H1 (cell line): ENCODE measurements at regions not wholly inside any gene's neighbourhood (a gene's known extent, or its start where the extent isn't known, plus 50 kb on each side); places are given as distances from the start of the nearest gene placed in this dataset.

Experiments used
- EP300 ChIP-seq, 2 experiments: IDR thresholded peaks; 1 replicate in 1 of 2; 2 replicates in 1 of 2; pipeline ENCODE4 v1.6.1; 2011 to 2012; ENCODE audit warnings: low read depth in 2 of 2, low read length in 2 of 2, mild to moderate bottlenecking in 2 of 2, borderline replicate concordance in 1 of 2, inconsistent platforms in 1 of 2, moderate library complexity in 1 of 2
- PHF8 ChIP-seq: fragments of 200-600 bp; sonication (generic); conservative IDR thresholded peaks from 2 replicates; pipeline ENCODE4 v1.7.1; 2012; ENCODE audit warnings: low read depth, mild to moderate bottlenecking, inconsistent platforms, low read length, moderate library complexity

GRCh38 chr4:138087066-138087719 is 155.0 kb downstream of the SLC7A11 start (continued):
- TF ChIP-seq EP300 (IDR thresholded peaks at IDR 0.05; ENCODE audit: borderline replicate concordance in 1 of 2, low read depth in 2 of 2, low read length in 2 of 2) (no peak), PHF8 (no peak)
- TF ChIP-seq, all 59 proteins: peak for 0
